Pancreas (tissue), 10 donors: ENCODE measurements at regions not wholly inside any gene's neighbourhood (a gene's known extent, or its start where the extent isn't known, plus 50 kb on each side); places are given as distances from the start of the nearest gene placed in this dataset.
"Not testable (repeated sequence)": the region's sequence is repeated elsewhere in the genome, so short reads cannot be mapped to it uniquely, and the experiment has no call there.

Experiments used
- ATAC-seq, 4 donors: fragments of 200-7000 bp; cut with Tn5 transposase; one replicate each; pipeline versions ENCODE4 v1.8.0 to v1.9.1; 2020; ENCODE audit warnings: mild to moderate bottlenecking in 4 of 4, moderate library complexity in 4 of 4
- DNase-seq, 6 donors: peaks; one replicate each; pipeline ENCODE4 v3.0.0-alpha.2; 2020
- FAIRE-seq: peaks from 2 replicates; lab custom pipeline; 2012; peaks lifted over from hg19 to GRCh38; lab: Jason Lieb, UNC
- H3K27ac ChIP-seq, 4 donors: fragments of 200-600 bp; sonication (generic); 1 replicate in 3 of 4; 2 replicates in 1 of 4; pipeline versions ENCODE4 v1.5.0 to v1.8.0; 2020
- H3K27me3 ChIP-seq, 4 donors: fragments of 200-600 bp; one replicate each; pipeline ENCODE4 v1.8.0; 2021
- H3K36me3 ChIP-seq, 3 donors: fragments of 200-600 bp; sonication (generic) in 1 of 3; one replicate each; pipeline versions ENCODE4 v1.5.0 to v1.8.0; 2020 to 2021
- H3K4me1 ChIP-seq, 3 donors: fragments of 200-600 bp; one replicate each; pipeline ENCODE4 v1.8.0; 2021
- H3K4me3 ChIP-seq, 4 donors: fragments of 200-600 bp; sonication (generic) in 2 of 4; one replicate each; pipeline versions ENCODE4 v1.5.0 to v1.8.0; 2020 to 2021
- H3K9me3 ChIP-seq, 4 donors: fragments of 200-600 bp; one replicate each; pipeline ENCODE4 v1.8.0; 2021
- CTCF ChIP-seq, 4 donors: fragments of 200-600 bp; sonication (generic) in 3 of 4; IDR thresholded peaks; one replicate each; pipeline versions ENCODE4 v1.5.0 to v1.8.0; 2021; ENCODE audit warnings: antibody characterized with exemption in 4 of 4
- WGBS, 2 donors: extraction: QIAGEN DNeasy Blood & Tissue Kit; methylation state at CpG; one replicate each; pipeline ENCODE4 v1.1.7; 2013; 5-methylcytosine and 5-hydroxymethylcytosine counted together
- intact Hi-C, 3 donors: fragments of 100-400 bp; cut with DNase I; formaldehyde crosslinking; loops; one replicate each; pipeline versions ENCODE4 v1.11.1 to v1.14.2; 2022
- donor health status: healthy with polysubstance abuse.
- donor health status: DM: no; HTN: no; CAD: no; lungs with moderate emphysema.
- donor health status: DM: no; HTN: no; CAD: no.
- donor health status: control.
- donor health status: control.
- donor health status: Bipolar disorder and iron deficiency.
- donor health status: DM: yes; HTN: yes; CAD: no.
- donor health status: DM: no; HTN: no; CAD: no.
- donor health status: DM: no; HTN: no; CAD: no.
- donor health status: DM: yes; HTN: yes; CAD: no.

- TF ChIP-seq CTCF (IDR thresholded peaks at IDR 0.05), result no peak
- WGBS, 2 donors, result 34 to 53% methylated on average over 1 of the region's 1 CpG
- Histone ChIP-seq H3K27ac (no peak overlapping the region), H3K4me1 (no peaks in the 10 kb centered on the region), H3K9me3 (no peaks in the 10 kb centered on the region), H3K27me3 (no peaks in the 10 kb centered on the region), H3K4me3 (no peak overlapping the region), H3K36me3 (no peaks in the 10 kb centered on the region)
- DNase-seq, result no peak
- no peak for ATAC-seq
- FAIRE-seq, result no peak
- intact Hi-C loops, result no loop called here
Measured at GRCh38 chr3:159390656-159391212, 588.9 kb downstream of the MFSD1 start.

GRCh38 chr3:159397683-159398082 is 591.0 kb upstream of the IL12A start:
- H3K9me3 ChIP-seq, H3K4me3 ChIP-seq, ATAC-seq, H3K27me3 ChIP-seq, H3K27ac ChIP-seq, H3K36me3 ChIP-seq, H3K4me1 ChIP-seq, DNase-seq, intact Hi-C loops, FAIRE-seq: not testable (repeated sequence)
- WGBS, 2 donors, result 67 to 69% methylated on average over 7 of the region's 7 CpGs

GRCh38 chr3:159401069-159401468 is 587.6 kb upstream of the IL12A start:
- FAIRE-seq, result no peak
- WGBS, 2 donors, result 44 to 46% methylated on average over 1 of the region's 1 CpG
- no peak for ATAC-seq

GRCh38 chr3:159409711-159410110 is 578.9 kb upstream of the IL12A start:
- H3K36me3 ChIP-seq, FAIRE-seq, H3K4me1 ChIP-seq, intact Hi-C loops, DNase-seq, H3K9me3 ChIP-seq, H3K27ac ChIP-seq, ATAC-seq, H3K27me3 ChIP-seq, H3K4me3 ChIP-seq: not testable (repeated sequence)

More at GRCh38 chr3:159401069-159401468, 587.6 kb upstream of the IL12A start:
- intact Hi-C loops, result no loop called here
- no peak for TF ChIP-seq CTCF (IDR thresholded peaks at IDR 0.05)
- Histone ChIP-seq H3K27ac (no peak overlapping the region), H3K9me3 (no peaks in the 10 kb centered on the region), H3K27me3 (no peaks in the 10 kb centered on the region), H3K4me1 (no peaks in the 10 kb centered on the region), H3K36me3 (no peaks in the 10 kb centered on the region), H3K4me3 (no peak overlapping the region)
- no peak for DNase-seq

- H3K4me3 ChIP-seq, result no peak overlapping the region
- WGBS, 2 donors, result 42 to 46% methylated on average over 2 of the region's 2 CpGs
- no peaks in the 10 kb centered on the region for H3K36me3 ChIP-seq
- H3K27ac ChIP-seq, result no peak overlapping the region
- no peaks in the 10 kb centered on the region for H3K4me1 ChIP-seq
- intact Hi-C loops, result no loop called here
- H3K27me3 ChIP-seq, result no peaks in the 10 kb centered on the region
- H3K9me3 ChIP-seq, result no peaks in the 10 kb centered on the region
- FAIRE-seq (no peak), DNase-seq (no peak), ATAC-seq (no peak)
- no peak for TF ChIP-seq CTCF (IDR thresholded peaks at IDR 0.05)
Measured at GRCh38 chr3:159413319-159413718, 575.3 kb upstream of the IL12A start.

- DNase-seq (no peak), ATAC-seq (no peak), FAIRE-seq (no peak)
- WGBS, 2 donors, result 29 to 49% methylated on average over 2 of the region's 2 CpGs
- H3K36me3 ChIP-seq, result no peaks in the 10 kb centered on the region
- H3K27me3 ChIP-seq, result no peaks in the 10 kb centered on the region
- no peaks in the 10 kb centered on the region for H3K9me3 ChIP-seq
- H3K27ac ChIP-seq, result no peak overlapping the region
- H3K4me1 ChIP-seq, result no peaks in the 10 kb centered on the region
- no peak overlapping the region for H3K4me3 ChIP-seq
- no peak for TF ChIP-seq CTCF (IDR thresholded peaks at IDR 0.05)
- intact Hi-C loops, result no loop called here
Measured at GRCh38 chr3:159416856-159417255, 571.8 kb upstream of the IL12A start.
